ENCODE measurements at regions not wholly inside any gene's neighbourhood (a gene's known extent, or its start where the extent isn't known, plus 50 kb on each side); places are given as distances from the start of the nearest gene placed in this dataset.
"Not testable (repeated sequence)": the region's sequence is repeated elsewhere in the genome, so short reads cannot be mapped to it uniquely, and the experiment has no call there.

DNA sequence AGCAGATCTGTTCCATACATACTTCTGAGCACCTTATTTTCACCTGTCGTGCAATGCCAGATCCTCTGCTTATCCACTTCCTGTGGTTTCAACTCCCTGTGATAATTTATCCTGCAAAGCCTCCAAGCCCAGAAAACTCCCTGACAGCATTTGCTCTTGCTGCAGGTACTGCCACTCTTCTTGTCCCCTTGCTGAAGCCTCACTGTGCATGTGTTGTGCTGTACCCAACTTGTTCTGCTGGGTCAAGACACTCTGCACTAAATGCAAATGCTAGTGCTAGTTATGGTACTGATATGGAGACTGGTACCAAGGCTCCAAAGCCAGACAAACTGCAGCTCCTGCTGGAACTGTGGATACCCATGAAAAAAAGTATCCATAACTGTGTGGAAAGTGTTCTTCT lies 315.4 kb upstream of the MIR17HG start:
- DNase-seq, result no peak

DNA sequence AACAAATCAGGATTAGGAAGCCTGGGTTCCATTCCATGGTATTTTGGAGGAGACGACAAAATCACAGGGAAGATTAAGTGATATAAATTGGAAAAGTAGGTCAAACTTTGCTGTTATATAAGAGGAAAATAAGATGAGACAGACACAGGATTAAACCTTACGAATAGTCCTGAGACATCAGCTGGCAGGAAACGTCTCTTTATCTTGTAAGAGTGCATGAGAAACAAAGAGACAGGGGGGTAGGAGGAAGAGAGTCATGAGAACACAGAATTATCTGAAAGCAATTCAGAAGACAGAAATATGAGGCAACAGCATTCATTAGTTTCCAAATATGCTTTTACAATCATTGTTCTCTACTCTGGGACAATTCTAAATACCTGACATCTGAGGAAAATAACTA lies 310.6 kb upstream of the MIR17HG start:
- no peak for DNase-seq

DNA sequence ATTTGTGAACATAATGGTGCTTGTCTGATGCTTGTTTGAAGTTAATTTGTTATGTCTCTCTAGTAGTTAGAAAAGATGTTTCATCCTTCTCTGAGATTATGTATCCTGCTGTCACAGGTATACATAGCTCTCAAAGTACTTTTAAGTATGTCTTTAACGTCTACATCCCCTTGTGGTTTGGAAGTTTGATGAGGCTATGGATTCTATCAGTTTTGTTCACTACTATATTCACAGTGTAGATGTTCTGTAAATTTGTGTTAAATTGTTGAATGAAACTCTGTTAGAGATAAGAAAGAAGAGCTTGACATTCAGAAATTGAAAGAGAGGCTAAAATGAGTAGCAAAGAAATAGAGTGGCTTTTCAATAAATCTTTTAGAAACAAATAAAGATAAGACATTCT lies 304.6 kb upstream of the MIR17HG start:
- DNase-seq, result no peak

DNA sequence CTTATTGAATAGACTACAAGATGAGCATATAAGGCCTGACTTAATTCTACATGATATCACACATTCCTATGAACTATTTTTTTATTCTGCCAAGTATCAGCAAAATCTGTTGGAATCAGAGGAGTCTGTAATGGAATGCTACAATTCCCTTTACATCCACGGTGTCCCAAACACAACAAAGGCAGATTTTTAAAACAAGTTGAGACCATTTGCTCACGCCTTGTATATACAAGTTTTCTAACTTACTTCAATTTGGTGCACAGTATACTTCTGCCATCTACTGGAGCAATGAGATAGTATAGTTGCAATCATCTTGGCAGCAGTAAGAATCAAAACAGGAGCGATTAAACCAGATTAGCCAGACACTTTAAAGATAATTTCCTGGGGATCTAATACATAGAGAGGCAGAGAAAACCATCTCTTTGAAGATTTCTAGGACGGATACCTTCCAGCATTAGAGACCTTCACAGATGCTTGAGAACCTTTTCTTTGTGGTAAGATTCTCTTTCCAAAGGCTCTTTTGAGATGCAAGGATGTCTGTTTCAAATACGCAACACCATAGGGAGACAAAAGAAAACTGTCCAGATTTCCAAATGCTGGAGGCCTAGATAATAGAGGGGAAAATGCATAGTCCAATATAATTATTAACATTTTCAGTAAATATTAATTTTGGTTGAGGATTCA lies 302.0 kb upstream of the MIR17HG start:
- no peak for DNase-seq

DNA sequence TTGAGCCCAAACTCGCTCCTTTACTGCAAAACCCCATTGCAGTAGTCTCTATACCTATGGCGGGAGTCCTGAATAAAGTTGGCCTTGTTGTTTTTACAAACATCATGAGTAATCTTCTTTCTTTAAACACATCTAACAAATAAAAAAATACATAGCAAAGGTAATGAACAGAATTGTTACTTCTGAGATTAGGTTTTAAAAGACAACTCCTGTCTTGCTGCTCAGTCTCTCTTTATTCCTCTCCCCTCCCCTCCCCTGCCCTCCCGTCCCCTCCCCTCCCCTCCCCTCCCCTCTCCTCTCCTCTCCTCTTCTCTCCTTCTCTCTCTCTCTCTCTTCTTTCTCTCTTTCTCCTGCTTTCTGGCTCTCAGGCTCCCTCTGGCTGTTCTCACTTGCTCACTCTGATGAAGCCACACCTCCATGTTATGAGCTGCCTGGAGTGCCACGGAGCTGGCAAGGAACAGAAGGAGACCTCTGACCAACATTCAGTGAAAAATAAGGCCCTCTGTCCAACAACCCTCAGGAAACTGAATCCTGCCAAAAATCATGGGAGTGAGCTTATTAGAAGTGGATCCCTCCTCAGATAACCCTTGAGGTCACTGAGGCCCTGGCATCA lies 300.7 kb upstream of the MIR17HG start:
- no peak for DNase-seq

DNA sequence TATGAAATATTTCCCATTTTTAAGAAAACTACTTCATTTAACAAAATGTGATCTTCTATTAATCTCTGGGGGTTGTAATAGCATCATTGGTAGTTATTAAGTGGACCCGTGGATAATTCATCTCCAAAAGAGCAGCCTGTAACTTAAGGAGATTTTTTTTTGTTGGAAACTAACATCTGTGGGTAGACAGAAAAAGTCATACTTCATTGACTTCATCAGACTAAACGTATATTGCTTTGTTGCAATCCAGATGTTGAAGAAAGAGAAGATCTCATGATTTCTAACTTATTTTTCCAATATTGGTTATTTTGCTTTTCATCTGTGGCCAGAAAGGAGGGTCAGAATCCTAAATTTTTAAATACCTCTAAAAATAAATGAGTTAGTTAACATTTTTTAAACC lies 296.5 kb upstream of the MIR17HG start:
- no peak for DNase-seq

DNA sequence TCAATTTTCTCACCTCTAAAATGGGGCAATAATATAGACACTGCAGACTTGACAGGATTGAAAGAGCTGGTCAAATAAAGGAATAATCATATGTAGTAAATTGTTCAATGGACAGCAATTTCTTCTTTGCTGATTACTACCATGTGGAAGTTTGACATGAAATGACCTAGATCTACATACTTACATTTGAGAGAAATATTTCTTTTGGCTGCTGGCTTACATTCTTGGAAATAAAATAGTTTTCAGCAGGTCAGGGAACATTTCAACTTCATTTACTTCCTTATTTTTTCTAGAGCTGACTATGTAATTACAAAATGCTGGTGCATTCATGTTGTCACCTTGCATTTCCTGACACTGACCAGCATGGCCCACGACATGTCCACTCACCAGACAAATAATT lies 294.6 kb upstream of the MIR17HG start:
- no peak for DNase-seq

DNA sequence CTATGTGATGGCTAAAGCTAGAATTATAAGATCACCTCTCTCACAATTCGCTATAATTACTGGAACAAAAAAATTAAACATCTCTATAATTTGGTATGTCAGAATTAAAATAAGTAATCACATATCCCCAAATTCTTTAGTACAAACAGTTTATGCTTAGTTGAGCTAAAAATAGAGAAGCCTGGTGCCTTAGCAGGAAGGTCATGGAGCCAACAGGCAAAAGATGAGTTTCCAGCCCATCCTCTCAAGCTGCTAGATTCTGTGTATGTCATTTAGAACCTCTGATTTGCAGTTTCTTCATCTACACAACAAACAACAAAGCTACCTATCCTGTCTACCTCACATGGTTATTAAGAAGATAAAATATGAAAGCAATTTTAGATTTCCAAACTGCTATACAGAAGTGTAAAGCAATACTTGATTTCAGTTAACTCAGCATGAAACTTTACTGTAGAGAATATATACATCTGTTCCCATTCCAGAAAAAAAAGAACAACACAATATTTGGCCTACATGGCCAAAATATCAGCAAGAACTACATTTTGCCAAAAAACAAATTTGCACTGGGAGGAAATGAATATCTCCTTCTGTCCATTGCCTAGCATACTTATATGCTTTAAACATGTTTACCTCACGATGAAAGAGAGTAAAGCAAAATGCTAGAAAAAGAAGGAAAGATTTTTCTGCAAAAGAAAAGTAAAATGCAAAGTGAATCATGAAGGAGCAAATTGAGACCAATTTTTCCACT lies 294.0 kb upstream of the MIR17HG start:
- no peak for DNase-seq

DNA sequence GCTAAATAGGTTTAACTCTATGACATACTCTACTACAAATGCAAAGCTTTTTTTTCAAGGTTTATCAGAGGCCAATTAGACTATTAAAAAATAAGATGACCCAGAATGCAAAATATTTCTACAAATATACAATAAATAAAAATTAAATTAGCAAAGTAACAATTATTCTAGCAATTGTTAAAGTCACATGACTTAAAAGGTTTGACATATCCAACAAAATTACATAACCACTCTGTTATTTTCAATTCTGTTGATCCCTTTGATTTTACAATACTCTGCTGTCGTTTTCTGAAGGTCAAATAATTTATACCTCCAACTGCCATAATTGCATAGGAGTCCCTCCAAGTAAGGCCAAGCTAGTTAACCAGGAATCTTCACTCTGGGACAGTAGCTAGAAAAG lies 292.6 kb upstream of the MIR17HG start:
- no peak for DNase-seq

DNA sequence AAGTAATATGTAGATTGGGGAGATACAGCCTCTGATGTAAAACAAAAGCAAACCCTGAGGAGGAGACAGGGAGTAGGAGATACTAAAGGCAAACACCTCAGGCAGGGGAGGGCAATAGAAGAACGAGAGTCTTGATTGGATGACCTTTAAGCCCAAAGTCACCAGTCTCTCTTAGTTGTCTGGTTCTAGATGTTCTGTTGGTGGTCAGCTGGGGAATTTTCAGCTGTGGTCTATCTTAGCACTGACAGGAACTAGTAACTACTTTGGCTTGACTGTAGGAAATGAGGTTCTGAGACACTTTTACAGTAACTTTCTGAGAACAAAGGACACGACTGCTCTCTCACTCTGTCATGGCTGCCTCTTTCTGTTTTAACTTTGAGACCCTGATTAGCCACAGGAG lies 290.7 kb upstream of the MIR17HG start:
- DNase-seq, result no peak

DNA sequence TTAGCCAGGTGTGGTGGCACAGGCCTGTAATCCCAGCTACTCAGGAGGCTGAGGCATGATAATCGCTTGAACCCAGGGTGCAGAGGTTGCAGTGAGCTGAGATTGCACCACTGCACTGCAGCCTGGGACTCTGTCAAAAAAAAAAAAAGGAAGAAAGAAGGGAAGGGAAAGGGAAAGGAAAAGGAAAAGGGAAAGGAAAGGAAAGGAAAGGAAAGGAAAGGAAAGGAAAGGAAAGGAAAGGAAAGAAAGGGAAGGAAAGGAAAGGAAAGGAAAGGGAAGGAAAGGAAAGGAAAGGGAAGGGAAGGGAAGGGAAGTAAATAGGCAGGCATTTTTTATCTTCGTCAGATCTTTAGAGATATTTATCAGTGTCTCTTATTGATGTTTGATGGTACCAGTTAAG lies 290.0 kb upstream of the MIR17HG start:
- DNase-seq, result not testable (repeated sequence)

DNA sequence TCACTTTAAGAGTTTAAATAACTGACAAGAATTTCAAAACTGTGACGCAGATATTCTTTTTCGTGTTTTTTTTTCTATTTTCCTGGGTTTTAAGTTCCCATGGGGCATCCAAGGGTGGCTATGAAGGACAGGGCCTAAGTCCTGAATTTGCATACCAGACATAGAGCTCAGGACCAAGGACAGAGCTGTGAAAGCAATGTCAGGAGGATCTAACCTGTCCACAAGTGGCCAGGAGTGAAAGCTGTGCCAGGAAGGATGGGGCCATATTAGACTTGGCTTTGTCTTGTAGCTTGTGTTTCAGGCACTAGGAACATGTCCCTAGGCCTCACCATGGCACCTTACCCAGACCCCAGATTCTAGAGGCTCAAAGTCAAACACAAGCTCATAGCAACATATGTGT lies 289.4 kb upstream of the MIR17HG start:
- DNase-seq, result no peak

DNA sequence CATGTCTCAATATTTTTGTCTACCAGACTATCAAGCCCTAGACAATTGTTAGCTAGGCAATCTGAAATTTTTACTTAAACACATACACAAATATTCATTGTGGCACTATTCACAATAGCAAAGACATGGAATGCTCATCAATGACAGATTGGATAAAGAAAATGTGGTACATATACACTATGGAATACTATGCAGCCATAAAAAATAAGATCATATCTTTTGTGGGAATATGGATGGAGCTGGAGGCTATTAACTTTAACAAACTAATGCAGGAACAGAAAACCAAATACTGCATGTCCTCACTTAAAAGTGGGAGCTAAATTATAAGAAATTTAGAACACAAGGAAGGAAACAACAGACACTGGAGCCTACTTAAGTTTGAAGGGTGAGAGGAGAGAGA lies 288.6 kb upstream of the MIR17HG start:
- no peak for DNase-seq

DNA sequence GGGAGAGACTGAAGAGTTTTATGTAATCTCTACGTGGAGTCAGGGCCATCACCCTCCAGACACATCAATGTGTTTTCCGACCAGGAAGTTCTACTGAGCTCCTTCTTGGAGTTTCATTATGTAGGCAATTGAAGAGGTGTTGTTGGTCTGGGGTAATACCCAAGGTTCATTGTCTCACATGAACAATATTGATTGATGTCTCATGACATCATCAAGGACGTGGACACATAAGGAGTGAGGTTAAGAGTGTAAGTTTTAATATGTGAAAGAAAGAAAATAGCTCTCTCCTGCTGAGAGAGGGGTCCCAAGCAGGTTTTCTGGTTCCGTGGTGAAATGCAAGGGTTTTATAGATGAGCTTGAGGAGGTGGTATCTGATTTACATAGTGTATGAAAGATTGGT lies 280.7 kb upstream of the MIR17HG start:
- DNase-seq, result no peak

DNA sequence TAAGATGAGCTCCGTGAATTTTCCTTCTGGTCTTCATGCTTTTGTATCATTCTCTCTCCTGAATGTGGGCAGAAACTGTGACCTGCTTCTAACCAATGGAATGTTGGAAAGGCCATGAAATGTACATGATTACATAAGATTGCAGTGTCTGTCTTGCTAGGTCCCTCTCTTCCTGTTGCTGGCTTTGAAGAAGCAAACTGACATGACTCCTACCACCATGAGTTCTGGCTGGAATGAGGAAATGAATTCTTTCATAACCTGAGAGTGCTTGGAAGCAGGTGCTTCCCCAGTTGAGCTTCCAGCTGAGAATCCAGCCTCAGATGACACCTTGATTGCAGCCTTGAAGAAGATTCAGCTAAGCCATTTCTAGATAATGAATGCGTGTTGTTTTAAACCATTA lies 275.0 kb upstream of the MIR17HG start:
- no peak for DNase-seq

DNA sequence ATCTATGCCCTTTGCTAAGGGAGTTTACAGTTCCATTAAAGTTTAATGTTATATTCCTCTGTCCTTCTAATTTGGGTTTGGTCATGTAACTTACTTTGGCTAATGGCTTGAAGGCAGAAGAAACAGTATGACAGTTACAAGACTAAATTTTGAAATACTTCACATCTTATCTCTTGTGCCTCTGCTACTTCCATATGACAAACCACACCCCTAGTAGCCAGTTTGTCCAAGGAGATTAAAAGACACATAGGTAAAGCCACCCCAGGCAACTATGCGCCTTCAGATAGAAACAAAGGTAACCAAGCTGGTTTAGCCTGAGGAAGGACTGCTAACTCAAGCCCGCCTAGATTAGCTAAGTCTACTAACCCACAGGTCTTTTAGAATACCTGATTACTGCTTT lies 273.4 kb upstream of the MIR17HG start:
- no peak for DNase-seq

DNA sequence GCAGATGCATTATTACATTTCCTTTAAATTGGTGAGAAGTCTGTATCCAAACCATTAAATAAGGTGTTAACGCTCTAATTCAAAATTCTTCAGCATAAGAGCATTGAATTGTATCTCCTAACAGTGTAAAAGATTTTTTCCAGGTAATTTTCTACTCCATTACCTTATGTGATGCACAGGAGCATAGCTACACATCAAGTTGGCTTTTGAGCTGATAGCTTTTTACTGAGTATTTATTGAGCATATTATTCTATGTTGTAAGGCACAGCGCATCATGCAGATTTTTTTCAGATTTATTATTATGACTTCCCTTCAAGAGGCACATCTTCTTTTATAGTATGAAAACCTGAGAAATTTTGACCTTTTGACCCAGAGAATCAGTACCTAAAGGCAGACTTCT lies 270.7 kb upstream of the MIR17HG start:
- DNase-seq, result no peak

DNA sequence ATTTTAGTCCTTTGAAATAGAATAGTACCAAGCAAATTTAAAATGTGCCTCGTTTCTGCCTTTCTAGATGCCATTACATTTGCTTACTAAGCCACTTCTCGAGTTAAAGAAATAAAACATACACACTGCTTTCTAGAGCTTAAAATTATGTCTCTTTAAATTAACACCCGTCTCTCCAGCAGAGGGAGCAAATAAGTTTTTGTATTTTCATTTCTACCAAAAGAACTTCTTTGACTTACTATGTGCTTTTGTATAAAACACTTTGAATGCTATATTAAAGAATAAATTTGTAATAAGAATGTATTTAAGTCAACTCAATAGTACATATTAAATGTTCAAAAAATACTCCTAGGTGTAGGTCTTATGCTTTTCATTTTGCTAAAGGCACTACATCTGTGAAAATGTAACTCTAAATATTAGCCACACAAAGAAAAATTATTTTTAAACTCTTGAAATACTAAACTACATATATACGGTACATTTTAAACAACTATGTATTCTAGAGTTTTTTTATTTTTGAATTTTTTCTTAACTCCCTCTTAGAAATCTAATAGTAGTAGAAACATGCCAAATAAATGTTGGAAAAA lies 269.3 kb upstream of the MIR17HG start:
- no peak for DNase-seq

DNA sequence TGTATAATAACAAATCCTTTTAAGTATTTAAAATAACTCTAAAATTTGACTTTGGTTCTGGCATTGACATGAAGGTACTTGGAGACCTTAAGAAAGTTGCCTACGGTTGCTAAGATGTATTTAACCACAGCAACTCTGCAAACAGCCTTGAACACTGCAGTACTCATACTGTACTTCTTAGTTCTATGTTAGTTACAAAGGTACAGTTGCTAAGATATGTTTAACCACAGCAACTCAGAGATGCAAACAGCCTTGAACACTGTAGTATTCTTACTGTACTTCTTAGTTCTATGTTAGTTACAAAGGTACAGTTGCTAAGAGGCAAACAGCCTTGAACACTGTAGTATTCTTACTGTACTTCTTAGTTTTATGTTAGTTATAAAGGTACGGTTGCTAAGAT lies 268.3 kb upstream of the MIR17HG start:
- DNase-seq, result no peak

DNA sequence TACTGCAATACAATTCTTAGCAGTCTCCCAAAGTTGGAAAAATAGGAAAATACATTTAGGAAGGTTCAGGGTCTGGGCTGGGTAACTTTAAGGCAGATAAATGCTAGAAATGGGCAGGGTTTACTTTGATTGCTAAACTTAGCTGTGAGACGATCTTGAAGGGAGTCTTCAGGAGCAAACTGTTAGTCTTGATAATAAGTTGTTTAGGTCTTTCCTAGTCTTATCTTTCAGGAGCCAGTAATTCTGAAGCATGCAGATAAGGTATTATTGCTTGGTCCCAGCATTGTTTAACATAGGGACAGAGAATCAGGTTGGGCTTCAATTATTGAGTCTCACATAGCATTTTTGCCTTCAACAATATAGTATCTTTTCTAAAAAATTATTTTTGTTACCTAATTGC lies 262.4 kb upstream of the MIR17HG start:
- no peak for DNase-seq

DNA sequence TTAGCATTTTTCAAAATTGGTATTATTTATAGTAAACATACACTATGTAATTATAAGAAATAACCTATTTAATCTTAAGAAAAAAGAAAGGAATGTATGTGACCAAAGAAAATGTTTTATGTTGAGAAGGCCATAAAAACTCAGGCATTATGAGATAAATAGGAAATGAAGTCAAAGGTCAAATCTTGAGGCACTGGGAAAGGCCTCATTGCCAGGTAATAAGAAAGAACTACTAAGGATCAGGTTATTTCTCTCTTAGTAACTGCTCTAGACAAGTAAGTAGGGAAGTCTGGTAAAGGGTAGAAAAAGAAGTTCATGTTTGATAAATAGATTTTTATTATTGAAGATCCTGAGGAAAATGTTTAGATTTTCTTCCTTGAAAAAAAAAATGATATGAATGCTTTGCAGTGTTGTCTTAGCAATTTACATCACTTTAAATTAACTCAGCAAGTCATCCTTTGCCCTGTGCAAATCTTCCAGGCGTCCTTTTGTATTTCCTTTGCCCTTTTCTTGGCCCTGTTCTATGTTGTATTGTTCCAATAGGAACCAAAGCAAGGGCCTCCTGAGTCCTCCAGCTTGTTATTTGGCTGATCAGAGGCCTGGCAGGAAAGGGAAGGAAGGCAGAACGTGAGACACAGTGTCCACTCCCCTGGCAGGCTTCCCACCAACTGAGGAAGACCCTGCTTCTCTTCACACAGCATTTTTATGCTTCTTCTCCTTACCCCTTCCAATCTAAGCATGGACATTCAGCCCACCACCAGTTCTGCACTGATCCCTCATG lies 260.4 kb upstream of the MIR17HG start:
- no peak for DNase-seq

DNA sequence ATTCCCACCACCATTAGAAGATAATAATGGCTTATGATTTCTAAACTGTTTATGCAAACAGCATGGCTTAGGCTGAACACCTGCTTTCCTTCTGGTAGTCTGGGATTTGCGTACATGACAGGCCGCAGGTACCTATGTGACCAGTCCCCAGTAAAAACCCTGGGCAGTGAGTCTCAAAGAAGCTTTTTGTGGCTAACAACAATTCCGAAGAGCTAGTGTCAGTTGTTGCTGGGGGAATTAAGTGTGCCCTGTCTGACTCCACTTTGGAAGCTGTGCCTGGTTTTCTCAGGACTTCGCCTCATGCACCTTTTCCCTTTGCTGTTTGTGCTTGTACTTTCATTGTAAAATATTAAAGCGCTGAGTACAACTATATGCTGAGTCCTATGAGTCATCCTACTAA lies 250.2 kb upstream of the MIR17HG start:
- DNase-seq, result no peak

DNA sequence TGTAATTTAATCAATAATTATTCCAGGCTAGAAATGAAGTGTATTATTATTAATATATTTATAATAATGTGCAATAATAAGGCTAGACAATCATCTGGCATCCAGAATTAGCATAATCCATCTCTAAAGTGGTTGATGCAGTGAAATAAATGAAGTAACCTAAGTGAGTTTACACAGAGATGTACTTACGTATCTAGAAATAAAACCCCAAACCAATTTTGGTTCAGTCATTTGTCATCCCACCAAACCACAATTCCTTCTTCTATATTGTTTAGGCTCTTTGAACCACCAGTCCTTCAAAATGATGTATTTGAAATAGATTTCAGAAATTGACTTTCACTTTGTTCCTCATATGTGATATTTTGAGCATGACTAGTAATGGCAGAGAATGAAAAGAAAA lies 247.6 kb upstream of the MIR17HG start:
- no peak for DNase-seq
